Omental fat pad (tissue), 3 donors: ENCODE measurements at regions not wholly inside any gene's neighbourhood (a gene's known extent, or its start where the extent isn't known, plus 50 kb on each side); places are given as distances from the start of the nearest gene placed in this dataset.
"Not testable (repeated sequence)": the region's sequence is repeated elsewhere in the genome, so short reads cannot be mapped to it uniquely, and the experiment has no call there.

Source experiments
- ATAC-seq: fragments of 150-250 bp; one replicate; pipeline ENCODE4 v1.9.1; 2016; ENCODE audit warnings: mild to moderate bottlenecking, moderate library complexity; ENCODE audit not compliant: low FRiP score
- DNase-seq: peaks from one replicate; pipeline ENCODE4 v3.0.0-alpha.2; 2019; ENCODE audit warnings: low spot score
- TF ChIP-seq, protein P1 (sequence below), 3 donors: fragments of 450-650 bp; IDR thresholded peaks; one replicate each; pipeline ENCODE4 v1.5.1; 2016 to 2017; ENCODE audit warnings: antibody characterized with exemption in 3 of 3, mild to moderate bottlenecking in 3 of 3, moderate library complexity in 2 of 3

DNA sequence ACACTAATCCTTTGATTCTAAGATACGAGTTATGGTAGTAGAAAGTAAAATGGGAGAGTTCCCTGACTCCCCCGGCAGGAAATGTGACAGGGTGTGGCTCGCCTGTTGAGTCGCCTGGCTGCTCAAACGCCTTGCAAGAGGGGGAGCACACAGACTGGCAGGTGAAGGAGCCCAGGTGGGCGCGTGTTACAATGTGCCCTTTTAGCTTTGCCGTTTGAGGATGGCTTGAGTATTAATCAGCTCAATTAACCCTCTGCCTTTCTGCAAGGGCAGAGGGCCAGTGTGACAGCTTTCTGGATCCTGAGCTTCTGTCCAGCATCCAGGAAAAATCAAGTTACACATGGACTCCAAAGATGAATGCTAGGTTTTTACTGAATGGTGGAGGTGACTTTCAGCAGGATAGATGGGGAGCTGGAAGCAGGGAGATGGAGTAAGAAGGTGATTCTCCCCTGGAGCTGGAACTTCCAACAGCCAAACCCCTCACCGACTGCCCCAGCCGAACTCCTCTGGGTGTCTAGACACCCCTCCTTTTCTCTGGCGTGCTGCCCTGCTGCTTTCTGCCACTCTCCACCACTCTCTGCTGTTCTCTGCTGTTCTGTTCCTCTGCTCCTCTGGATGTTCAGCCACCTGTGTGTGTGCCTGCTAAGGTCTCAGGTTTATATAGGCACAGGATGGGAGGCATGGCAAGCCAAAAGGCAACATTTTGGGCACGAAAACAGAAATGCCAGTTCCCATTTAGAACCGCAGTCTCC is 548.8 kb upstream of the KCND2 start:
- no peak for ATAC-seq
- TF ChIP-seq, protein P1, sequence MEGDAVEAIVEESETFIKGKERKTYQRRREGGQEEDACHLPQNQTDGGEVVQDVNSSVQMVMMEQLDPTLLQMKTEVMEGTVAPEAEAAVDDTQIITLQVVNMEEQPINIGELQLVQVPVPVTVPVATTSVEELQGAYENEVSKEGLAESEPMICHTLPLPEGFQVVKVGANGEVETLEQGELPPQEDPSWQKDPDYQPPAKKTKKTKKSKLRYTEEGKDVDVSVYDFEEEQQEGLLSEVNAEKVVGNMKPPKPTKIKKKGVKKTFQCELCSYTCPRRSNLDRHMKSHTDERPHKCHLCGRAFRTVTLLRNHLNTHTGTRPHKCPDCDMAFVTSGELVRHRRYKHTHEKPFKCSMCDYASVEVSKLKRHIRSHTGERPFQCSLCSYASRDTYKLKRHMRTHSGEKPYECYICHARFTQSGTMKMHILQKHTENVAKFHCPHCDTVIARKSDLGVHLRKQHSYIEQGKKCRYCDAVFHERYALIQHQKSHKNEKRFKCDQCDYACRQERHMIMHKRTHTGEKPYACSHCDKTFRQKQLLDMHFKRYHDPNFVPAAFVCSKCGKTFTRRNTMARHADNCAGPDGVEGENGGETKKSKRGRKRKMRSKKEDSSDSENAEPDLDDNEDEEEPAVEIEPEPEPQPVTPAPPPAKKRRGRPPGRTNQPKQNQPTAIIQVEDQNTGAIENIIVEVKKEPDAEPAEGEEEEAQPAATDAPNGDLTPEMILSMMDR (IDR thresholded peaks at IDR 0.05), result no peak
- no peak for DNase-seq

DNA sequence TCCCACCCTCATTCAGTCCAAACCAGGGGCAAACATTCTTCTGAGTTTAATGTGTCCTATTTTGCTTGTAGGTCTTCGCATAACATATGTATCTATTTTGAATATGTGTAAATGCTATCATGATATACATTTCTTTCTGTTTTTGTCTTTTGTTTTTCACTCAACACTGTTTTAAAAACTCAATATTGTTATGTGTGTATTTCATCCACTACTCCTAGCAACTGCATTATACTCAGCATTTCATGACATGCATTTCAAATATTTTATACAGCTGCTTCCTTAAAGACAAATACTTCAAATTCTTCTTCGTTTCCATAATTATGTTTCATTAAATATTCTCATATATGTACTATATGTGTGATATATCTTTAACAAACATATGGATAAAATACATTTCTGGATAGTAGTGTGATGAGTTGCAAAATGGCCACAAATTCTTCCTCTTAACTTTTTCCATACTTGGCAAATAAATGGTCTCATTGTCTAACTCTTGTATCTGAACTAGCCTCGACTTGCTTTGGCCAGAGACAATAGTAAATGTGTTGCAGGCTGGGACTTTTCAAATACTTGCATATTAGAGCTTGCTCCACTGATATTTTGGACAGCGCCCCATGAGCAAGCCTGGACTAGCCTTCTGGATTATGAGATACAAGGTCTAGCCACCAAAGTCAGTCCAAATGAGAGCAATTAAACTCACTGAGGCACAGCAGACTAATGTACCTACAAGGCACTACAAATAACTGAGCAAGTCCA is 539.7 kb upstream of the KCND2 start:
- DNase-seq, result no peak
- TF ChIP-seq, protein P1 (IDR thresholded peaks at IDR 0.05), result no peak
- ATAC-seq, result no peak

DNA sequence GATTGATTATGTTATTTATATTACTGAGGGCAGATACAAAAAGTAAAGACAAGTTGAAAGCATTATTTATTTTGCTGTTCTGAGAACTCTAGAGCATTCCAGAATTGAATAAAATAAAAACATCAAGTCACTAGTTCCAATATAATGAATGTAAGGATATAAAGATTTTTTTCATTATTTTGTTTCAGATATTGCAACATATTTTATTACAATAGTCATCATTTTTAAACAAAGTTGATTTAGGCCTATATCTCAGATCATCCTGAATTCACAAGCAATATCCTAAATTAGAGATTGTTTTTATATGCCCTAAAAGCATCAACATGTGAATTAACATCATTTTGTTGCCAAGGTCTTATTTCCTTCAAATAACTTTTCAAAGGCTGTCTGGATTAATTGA is 535.6 kb upstream of the KCND2 start:
- ATAC-seq (no peak), DNase-seq (no peak)
- TF ChIP-seq, protein P1 (IDR thresholded peaks at IDR 0.05), result no peak

DNA sequence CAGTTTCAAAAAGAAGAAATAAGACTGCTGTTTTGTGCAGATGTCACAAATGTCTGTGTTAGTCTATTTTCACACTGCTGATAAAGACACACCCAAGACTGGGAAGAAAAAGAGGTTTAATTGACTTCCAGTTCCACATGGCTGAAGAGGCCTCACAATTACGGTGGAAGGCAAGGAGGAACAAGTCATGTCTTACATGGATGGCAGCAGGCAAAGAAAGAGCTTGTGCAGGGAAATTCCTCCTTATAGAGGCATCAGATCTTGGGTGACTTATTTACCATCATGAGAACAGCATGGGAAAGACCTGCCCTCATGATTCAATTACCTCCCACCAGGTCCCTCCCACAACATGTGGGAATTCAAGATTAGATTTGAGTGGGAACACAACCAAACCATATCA is 527.7 kb upstream of the KCND2 start:
- not testable (repeated sequence) for DNase-seq, ATAC-seq

DNA sequence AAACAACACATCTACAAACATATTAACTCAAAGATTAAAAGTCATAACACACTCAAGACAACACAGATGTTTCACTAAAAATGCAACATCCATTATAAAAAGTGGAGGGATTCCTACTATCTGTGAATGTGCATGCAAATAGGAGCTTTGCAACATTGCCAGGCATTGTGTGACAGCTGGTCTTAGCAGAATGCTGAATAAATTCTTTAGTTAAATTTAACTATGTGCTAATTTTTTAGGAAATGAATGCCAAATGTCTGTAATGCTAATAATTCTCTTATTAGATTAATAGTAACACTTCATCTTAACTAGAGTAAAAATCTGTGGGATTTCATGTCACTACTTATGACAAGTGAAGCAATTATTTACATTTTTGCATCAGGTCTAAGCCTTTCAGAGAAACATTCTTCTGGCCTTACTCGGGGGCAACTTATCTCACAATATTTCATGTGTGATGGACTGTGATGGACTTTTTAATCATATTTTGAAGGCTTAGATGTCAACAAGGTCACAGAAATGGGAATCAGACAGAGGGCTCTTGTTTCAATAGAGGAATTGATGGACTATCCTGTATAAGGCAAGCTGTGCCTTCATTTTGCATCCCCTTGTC is 524.6 kb upstream of the KCND2 start:
- DNase-seq, result no peak
- TF ChIP-seq, protein P1 (IDR thresholded peaks at IDR 0.05), result no peak
- ATAC-seq, result no peak

DNA sequence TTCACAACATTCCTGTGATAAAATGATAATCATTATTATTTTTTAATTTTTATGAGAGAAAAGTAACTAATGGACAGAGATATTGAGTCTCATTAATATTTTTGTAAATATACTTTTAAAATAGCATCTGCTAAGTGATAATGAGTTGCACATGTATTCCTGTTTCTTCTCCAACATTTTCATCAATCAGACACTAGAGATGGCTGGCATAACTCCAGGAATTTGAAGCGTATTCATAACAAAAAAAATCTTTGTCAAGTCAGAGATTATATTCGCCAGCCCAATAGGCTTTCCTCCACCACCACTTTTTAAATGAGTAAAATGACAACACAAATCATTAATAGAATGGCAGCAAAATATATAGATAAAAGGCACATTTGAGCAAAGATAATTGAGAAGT is 524.0 kb upstream of the KCND2 start:
- no peak for DNase-seq
- TF ChIP-seq, protein P1 (IDR thresholded peaks at IDR 0.05), result no peak
- no peak for ATAC-seq

DNA sequence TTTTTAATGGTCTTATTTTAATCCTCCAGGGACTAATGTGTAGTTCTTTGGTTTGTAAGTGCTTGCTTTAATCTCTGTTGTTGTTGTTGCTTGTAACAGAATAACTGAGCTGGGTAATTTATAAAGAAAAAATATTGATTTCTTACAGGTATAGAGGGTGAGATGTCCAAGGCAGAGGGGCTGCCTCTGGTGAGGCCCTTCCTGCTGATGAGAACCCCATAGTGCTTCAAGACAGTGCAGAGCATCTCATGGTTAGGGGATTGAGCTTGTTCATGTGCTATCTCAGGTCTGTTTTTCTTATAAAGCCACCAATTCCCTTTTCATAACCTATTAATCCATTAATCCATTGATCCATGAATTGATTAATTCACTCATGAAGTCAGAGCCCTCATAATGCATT is 516.3 kb upstream of the KCND2 start:
- ATAC-seq (no peak), DNase-seq (no peak)
- TF ChIP-seq, protein P1 (IDR thresholded peaks at IDR 0.05), result no peak
